ENCODE measurements at regions not wholly inside any gene's neighbourhood (a gene's known extent, or its start where the extent isn't known, plus 50 kb on each side); places are given as distances from the start of the nearest gene placed in this dataset.

DNA sequence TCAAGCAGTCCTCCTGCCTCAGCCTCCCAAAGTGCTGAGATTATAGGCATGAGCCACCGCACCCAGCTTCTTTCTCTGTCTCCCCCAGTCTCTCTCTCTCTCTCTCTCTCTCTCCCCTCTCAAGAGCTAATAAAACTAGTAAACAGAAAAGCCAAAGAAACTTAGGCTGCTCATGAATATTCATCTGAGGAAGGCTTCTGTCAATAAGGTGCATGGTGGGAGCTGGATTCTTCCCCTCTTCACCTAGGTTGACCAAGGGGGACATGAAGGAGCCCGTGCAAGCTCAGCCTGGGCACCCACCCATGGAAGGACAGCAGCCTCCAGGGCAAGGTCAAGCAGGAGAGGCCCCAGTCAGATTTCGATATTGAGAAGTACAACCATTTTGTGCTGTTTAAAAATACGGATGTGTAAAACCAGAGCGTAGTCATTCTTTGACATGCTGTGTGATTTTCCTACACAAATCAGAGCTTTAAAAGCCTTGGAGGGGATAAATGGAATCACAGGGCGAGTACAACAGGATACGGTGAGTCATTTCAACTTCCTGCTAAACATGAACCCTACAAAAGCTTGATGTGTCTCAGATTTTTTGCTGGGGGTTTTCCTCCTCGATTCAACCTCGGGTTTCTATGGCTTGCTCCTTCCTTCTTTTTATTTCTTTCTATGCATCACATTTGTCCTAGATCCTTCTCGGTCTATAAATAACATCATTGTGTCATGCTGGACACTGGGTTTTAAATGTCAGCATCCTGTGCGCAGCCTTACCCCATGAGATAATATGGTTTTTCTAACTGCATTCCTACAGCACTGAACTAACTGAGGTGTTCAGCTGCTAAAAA, 368.9 kb upstream of the JARID2 start (continued):
- TF ChIP-seq, protein P1, sequence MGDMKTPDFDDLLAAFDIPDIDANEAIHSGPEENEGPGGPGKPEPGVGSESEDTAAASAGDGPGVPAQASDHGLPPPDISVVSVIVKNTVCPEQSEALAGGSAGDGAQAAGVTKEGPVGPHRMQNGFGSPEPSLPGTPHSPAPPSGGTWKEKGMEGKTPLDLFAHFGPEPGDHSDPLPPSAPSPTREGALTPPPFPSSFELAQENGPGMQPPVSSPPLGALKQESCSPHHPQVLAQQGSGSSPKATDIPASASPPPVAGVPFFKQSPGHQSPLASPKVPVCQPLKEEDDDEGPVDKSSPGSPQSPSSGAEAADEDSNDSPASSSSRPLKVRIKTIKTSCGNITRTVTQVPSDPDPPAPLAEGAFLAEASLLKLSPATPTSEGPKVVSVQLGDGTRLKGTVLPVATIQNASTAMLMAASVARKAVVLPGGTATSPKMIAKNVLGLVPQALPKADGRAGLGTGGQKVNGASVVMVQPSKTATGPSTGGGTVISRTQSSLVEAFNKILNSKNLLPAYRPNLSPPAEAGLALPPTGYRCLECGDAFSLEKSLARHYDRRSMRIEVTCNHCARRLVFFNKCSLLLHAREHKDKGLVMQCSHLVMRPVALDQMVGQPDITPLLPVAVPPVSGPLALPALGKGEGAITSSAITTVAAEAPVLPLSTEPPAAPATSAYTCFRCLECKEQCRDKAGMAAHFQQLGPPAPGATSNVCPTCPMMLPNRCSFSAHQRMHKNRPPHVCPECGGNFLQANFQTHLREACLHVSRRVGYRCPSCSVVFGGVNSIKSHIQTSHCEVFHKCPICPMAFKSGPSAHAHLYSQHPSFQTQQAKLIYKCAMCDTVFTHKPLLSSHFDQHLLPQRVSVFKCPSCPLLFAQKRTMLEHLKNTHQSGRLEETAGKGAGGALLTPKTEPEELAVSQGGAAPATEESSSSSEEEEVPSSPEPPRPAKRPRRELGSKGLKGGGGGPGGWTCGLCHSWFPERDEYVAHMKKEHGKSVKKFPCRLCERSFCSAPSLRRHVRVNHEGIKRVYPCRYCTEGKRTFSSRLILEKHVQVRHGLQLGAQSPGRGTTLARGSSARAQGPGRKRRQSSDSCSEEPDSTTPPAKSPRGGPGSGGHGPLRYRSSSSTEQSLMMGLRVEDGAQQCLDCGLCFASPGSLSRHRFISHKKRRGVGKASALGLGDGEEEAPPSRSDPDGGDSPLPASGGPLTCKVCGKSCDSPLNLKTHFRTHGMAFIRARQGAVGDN (IDR thresholded peaks at IDR 0.05) = no peak
- 0 out of 2 replicates have a peak, but pooled peaks have one; percentile 33 for TF ChIP-seq TCF12 (IDR thresholded peaks at IDR 0.05; ENCODE audit: low read depth, low read length)
- peak; percentile 100 for TF ChIP-seq EED (IDR thresholded peaks at IDR 0.05; ENCODE audit: low read depth)
- no peak for TF ChIP-seq ASH2L (IDR thresholded peaks at IDR 0.05; ENCODE audit: borderline replicate concordance, low read depth)
- no peak; the same call in 1 of the 2 replicates for TF ChIP-seq NBN (IDR thresholded peaks at IDR 0.05)
- TF ChIP-seq ZNF217 (IDR thresholded peaks at IDR 0.05) = peak; percentile 47; the same call in 1 of the 2 replicates
- TF ChIP-seq ATF7 (IDR thresholded peaks at IDR 0.05; ENCODE audit: low read depth) = peak; percentile 83
- 0 out of 2 replicates have a peak, but pooled peaks have one; percentile 15 for TF ChIP-seq RAD21 (IDR thresholded peaks at IDR 0.05; ENCODE audit: insufficient read depth, low read depth, low read length)
- TF ChIP-seq, protein P2, sequence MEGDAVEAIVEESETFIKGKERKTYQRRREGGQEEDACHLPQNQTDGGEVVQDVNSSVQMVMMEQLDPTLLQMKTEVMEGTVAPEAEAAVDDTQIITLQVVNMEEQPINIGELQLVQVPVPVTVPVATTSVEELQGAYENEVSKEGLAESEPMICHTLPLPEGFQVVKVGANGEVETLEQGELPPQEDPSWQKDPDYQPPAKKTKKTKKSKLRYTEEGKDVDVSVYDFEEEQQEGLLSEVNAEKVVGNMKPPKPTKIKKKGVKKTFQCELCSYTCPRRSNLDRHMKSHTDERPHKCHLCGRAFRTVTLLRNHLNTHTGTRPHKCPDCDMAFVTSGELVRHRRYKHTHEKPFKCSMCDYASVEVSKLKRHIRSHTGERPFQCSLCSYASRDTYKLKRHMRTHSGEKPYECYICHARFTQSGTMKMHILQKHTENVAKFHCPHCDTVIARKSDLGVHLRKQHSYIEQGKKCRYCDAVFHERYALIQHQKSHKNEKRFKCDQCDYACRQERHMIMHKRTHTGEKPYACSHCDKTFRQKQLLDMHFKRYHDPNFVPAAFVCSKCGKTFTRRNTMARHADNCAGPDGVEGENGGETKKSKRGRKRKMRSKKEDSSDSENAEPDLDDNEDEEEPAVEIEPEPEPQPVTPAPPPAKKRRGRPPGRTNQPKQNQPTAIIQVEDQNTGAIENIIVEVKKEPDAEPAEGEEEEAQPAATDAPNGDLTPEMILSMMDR (IDR thresholded peaks at IDR 0.05 in 2 of 3, conservative IDR thresholded peaks at IDR 0.05 in 1 of 3; ENCODE audit: control insufficient read depth in 2 of 3, extremely low read depth in 1 of 3, insufficient read depth in 1 of 3, low read depth in 3 of 3, low read length in 3 of 3) = no peak
- no peak for TF ChIP-seq CHD2 (IDR thresholded peaks at IDR 0.05; ENCODE audit: borderline replicate concordance, low read depth, low read length)
- TF ChIP-seq JUND (IDR thresholded peaks at IDR 0.05; ENCODE audit: low read depth, low read length) = peak; percentile 16; the same call in 1 of the 2 replicates
- TF ChIP-seq TARDBP (IDR thresholded peaks at IDR 0.05; ENCODE audit: borderline replicate concordance) = no peak
- TF ChIP-seq POU2F2 (IDR thresholded peaks at IDR 0.05; ENCODE audit: borderline replicate concordance, low read depth, low read length) = peak; percentile 64; the same call in 1 of the 3 replicates
- TF ChIP-seq NFIC (IDR thresholded peaks at IDR 0.05; ENCODE audit: low read depth, low read length) = peak; percentile 99
- TF ChIP-seq NR2C2 (IDR thresholded peaks at IDR 0.05; ENCODE audit: borderline replicate concordance, control insufficient read depth, insufficient read length, low read depth) = no peak
- TF ChIP-seq, protein P3, sequence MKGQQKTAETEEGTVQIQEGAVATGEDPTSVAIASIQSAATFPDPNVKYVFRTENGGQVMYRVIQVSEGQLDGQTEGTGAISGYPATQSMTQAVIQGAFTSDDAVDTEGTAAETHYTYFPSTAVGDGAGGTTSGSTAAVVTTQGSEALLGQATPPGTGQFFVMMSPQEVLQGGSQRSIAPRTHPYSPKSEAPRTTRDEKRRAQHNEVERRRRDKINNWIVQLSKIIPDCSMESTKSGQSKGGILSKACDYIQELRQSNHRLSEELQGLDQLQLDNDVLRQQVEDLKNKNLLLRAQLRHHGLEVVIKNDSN (IDR thresholded peaks at IDR 0.05; ENCODE audit: borderline replicate concordance, extremely low read length, insufficient read depth, low read depth, low read length) = no peak
- TF ChIP-seq, protein P4, sequence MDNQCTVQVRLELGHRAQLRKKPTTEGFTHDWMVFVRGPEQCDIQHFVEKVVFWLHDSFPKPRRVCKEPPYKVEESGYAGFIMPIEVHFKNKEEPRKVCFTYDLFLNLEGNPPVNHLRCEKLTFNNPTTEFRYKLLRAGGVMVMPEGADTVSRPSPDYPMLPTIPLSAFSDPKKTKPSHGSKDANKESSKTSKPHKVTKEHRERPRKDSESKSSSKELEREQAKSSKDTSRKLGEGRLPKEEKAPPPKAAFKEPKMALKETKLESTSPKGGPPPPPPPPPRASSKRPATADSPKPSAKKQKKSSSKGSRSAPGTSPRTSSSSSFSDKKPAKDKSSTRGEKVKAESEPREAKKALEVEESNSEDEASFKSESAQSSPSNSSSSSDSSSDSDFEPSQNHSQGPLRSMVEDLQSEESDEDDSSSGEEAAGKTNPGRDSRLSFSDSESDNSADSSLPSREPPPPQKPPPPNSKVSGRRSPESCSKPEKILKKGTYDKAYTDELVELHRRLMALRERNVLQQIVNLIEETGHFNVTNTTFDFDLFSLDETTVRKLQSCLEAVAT (IDR thresholded peaks at IDR 0.05) = no peak
- TF ChIP-seq, protein P5, sequence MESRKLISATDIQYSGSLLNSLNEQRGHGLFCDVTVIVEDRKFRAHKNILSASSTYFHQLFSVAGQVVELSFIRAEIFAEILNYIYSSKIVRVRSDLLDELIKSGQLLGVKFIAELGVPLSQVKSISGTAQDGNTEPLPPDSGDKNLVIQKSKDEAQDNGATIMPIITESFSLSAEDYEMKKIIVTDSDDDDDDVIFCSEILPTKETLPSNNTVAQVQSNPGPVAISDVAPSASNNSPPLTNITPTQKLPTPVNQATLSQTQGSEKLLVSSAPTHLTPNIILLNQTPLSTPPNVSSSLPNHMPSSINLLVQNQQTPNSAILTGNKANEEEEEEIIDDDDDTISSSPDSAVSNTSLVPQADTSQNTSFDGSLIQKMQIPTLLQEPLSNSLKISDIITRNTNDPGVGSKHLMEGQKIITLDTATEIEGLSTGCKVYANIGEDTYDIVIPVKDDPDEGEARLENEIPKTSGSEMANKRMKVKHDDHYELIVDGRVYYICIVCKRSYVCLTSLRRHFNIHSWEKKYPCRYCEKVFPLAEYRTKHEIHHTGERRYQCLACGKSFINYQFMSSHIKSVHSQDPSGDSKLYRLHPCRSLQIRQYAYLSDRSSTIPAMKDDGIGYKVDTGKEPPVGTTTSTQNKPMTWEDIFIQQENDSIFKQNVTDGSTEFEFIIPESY (IDR thresholded peaks at IDR 0.05) = no peak

Measured in GM12878 (cell line).